Hepatocyte (in vitro differentiated cells): ENCODE measurements at regions not wholly inside any gene's neighbourhood (a gene's known extent, or its start where the extent isn't known, plus 50 kb on each side); places are given as distances from the start of the nearest gene placed in this dataset.

Experiments
- DNase-seq: peaks from one replicate; pipeline ENCODE4 v3.0.0-alpha.2; 2016; ENCODE audit warnings: low spot score
- H2AFZ ChIP-seq: fragments of 200-600 bp; sonication (generic); 2 replicates; pipeline ENCODE4 v1.6.0; 2016; ENCODE audit warnings: antibody characterized with exemption, mild to moderate bottlenecking
- H3K27ac ChIP-seq: fragments of 200-600 bp; sonication (generic); 2 replicates; pipeline ENCODE4 v1.5.1; 2016; ENCODE audit warnings: mild to moderate bottlenecking
- H3K27me3 ChIP-seq: fragments of 200-600 bp; sonication (generic); 2 replicates; pipeline ENCODE4 v1.6.1; 2016
- H3K36me3 ChIP-seq: fragments of 200-600 bp; sonication (generic); replicated peaks from 2 replicates; pipeline ENCODE4 v1.5.1; 2016; ENCODE audit warnings: low read depth; ENCODE audit not compliant: insufficient read depth
- H3K4me1 ChIP-seq: fragments of 200-600 bp; sonication (generic); 2 replicates; pipeline ENCODE4 v1.5.1; 2016; ENCODE audit warnings: mild to moderate bottlenecking, moderate library complexity; ENCODE audit not compliant: insufficient read depth
- H3K4me2 ChIP-seq: fragments of 200-600 bp; sonication (generic); 2 replicates; pipeline ENCODE4 v1.6.0; 2016
- H3K4me3 ChIP-seq: fragments of 200-600 bp; sonication (generic); 2 replicates; pipeline ENCODE4 v1.5.1; 2016; ENCODE audit warnings: mild to moderate bottlenecking
- H3K79me2 ChIP-seq: fragments of 200-600 bp; sonication (generic); 2 replicates; pipeline ENCODE4 v1.6.0; 2017; ENCODE audit warnings: mild to moderate bottlenecking
- H3K9me2 ChIP-seq: fragments of 200-600 bp; sonication (generic); replicated peaks from 2 replicates; pipeline ENCODE4 v1.6.0; 2017; ENCODE audit warnings: mild to moderate bottlenecking; ENCODE audit not compliant: insufficient read depth
- H3K9me3 ChIP-seq: fragments of 200-600 bp; sonication (generic); 2 replicates; pipeline ENCODE4 v1.5.1; 2016; ENCODE audit warnings: low read depth, mild to moderate bottlenecking
- H4K20me1 ChIP-seq: fragments of 200-600 bp; sonication (generic); 2 replicates; pipeline ENCODE4 v1.6.0; 2016; ENCODE audit warnings: mild to moderate bottlenecking; ENCODE audit not compliant: insufficient read depth, poor library complexity, severe bottlenecking
- CTCF ChIP-seq: fragments of 200-600 bp; sonication (generic); IDR thresholded peaks from 2 replicates; pipeline ENCODE4 v1.5.1; 2016; ENCODE audit warnings: antibody characterized with exemption, mild to moderate bottlenecking; ENCODE audit not compliant: poor library complexity
- EZH2 ChIP-seq: fragments of 200-600 bp; sonication (generic); IDR thresholded peaks from 2 replicates; pipeline ENCODE4 v1.6.1; 2016; ENCODE audit warnings: antibody characterized with exemption, mild to moderate bottlenecking, borderline replicate concordance
- EZH2phosphoT487 ChIP-seq: fragments of 200-600 bp; sonication (generic); IDR thresholded peaks from one replicate; pipeline ENCODE4 v1.6.1; 2018; ENCODE audit warnings: antibody characterized with exemption, mild to moderate bottlenecking, low read depth, moderate library complexity; ENCODE audit not compliant: unreplicated experiment, severe bottlenecking
- WGBS: methylation state at CpG from one replicate; pipeline ENCODE4 v1.1.6; 2016; ENCODE audit warnings: low lambda C conversion rate; ENCODE audit errors: missing lambda C conversion rate; 5-methylcytosine and 5-hydroxymethylcytosine counted together

GRCh38 chr15:25186906-25187645 lies 232.3 kb downstream of the SNRPN start:
- no peak for DNase-seq
- Histone ChIP-seq H3K36me3 (no peaks in the 10 kb centered on the region), H3K27ac (no peak overlapping the region), H3K4me1 (no peaks in the 10 kb centered on the region), H3K27me3 (no peaks in the 10 kb centered on the region), H4K20me1 (no peaks in the 10 kb centered on the region), H3K4me3 (no peak overlapping the region), H3K79me2 (no peaks in the 10 kb centered on the region), H3K9me2 (no peaks in the 10 kb centered on the region), H3K9me3 (no peaks in the 10 kb centered on the region), H2AFZ (no peak overlapping the region), H3K4me2 (no peak overlapping the region)
- 90% methylated on average over 12 of the region's 14 CpGs for WGBS
- TF ChIP-seq EZH2phosphoT487 (no peak), EZH2 (no peak), CTCF (no peak)

GRCh38 chr15:25188051-25188450 lies 233.3 kb downstream of the SNRPN start:
- no peak overlapping the region for H3K27ac ChIP-seq
- H3K9me3 ChIP-seq: no peaks in the 10 kb centered on the region
- DNase-seq: no peak
- no peaks in the 10 kb centered on the region for H4K20me1 ChIP-seq
- TF ChIP-seq EZH2phosphoT487: no peak
- no peak for TF ChIP-seq EZH2
- TF ChIP-seq CTCF: no peak
- no peak overlapping the region for H3K4me3 ChIP-seq
- H3K27me3 ChIP-seq: no peaks in the 10 kb centered on the region
- no peaks in the 10 kb centered on the region for H3K36me3 ChIP-seq
- no peak overlapping the region for H3K4me2 ChIP-seq
- H3K9me2 ChIP-seq: no peaks in the 10 kb centered on the region
- 83% methylated on average over 7 of the region's 7 CpGs for WGBS
- no peak overlapping the region for H2AFZ ChIP-seq
- H3K79me2 ChIP-seq: no peaks in the 10 kb centered on the region
- H3K4me1 ChIP-seq: no peaks in the 10 kb centered on the region

- WGBS: 79% methylated on average over 7 of the region's 7 CpGs
- Histone ChIP-seq H3K4me2 (no peak overlapping the region), H2AFZ (no peak overlapping the region), H3K79me2 (no peaks in the 10 kb centered on the region), H3K36me3 (no peaks in the 10 kb centered on the region), H3K4me3 (no peak overlapping the region), H4K20me1 (no peaks in the 10 kb centered on the region), H3K27ac (no peak overlapping the region), H3K27me3 (no peaks in the 10 kb centered on the region), H3K9me2 (no peaks in the 10 kb centered on the region), H3K4me1 (no peaks in the 10 kb centered on the region), H3K9me3 (no peaks in the 10 kb centered on the region)
- TF ChIP-seq EZH2 (no peak), EZH2phosphoT487 (no peak), CTCF (no peak)
- no peak for DNase-seq
These were observed 233.8 kb downstream of the SNRPN start for GRCh38 chr15:25188551-25189101.
